Urinary bladder (tissue), 3 donors: ENCODE measurements at regions not wholly inside any gene's neighbourhood (a gene's known extent, or its start where the extent isn't known, plus 50 kb on each side); places are given as distances from the start of the nearest gene placed in this dataset.
"Not testable (repeated sequence)": the region's sequence is repeated elsewhere in the genome, so short reads cannot be mapped to it uniquely, and the experiment has no call there.

ENCODE experiments used
- DNase-seq: peaks from one replicate; pipeline ENCODE4 v3.0.0-alpha.2; 2015; ENCODE audit errors: extremely low spot score
- H3K27ac ChIP-seq: one replicate; pipeline ENCODE4 v1.5.1; 2013; ENCODE audit warnings: low read depth, mild to moderate bottlenecking, moderate library complexity
- H3K36me3 ChIP-seq: one replicate; pipeline ENCODE4 v1.6.1; 2013; ENCODE audit warnings: mild to moderate bottlenecking, moderate library complexity; ENCODE audit not compliant: insufficient read depth
- H3K4me1 ChIP-seq: one replicate; pipeline ENCODE4 v1.6.1; 2013; ENCODE audit warnings: mild to moderate bottlenecking, moderate library complexity; ENCODE audit not compliant: insufficient read depth
- H3K4me3 ChIP-seq: one replicate; pipeline ENCODE4 v1.5.1; 2013; ENCODE audit warnings: low read depth, low read length
- WGBS: extraction: QIAGEN DNeasy Blood & Tissue Kit; methylation state at CpG from one replicate; pipeline ENCODE4 v1.1.7; 2013; 5-methylcytosine and 5-hydroxymethylcytosine counted together
- donor health status: healthy with polysubstance abuse.
- donor health status: healthy.

DNA sequence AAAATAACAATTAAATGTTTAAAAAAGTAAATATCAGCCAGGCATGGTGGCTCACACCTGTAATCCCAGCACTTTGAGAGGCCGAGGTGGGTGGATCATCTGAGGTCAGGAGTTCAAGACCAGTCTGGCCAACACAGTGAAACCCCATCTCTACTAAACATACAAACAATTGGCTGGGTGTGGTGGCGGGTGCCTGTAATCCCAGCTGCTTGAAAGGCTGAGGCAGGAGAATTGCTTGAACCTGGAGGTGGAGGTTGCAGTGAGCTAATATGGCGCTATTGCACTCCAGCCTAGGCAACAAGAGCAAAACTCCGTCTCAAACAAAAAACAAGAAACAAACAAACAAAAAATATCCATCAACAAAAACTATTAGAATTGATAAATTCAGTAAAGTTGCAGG, 77.5 kb downstream of the SNX5 start:
- not testable (repeated sequence) for H3K36me3 ChIP-seq, H3K4me1 ChIP-seq
- WGBS = 93% methylated on average over 4 of the region's 4 CpGs

DNA sequence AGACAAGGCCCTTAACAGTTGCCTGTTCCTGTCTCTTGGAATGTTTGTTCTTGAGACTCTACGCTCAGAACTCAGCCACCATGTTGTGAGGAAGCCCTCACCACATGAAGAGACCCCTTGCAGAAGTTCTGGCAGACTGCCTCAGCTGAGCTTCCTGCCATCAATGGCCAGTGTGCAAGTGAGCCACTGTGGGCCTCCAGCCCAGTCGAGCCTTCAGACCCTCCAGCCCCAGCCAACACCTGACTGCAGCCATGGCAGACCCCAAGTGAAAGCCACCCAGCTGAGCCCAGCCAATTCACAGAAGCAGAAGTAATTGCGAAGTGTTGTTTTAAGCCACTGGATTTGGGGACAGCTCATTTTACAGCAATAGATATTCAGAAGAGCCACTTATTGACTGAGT, 78.3 kb downstream of the SNX5 start:
- no peaks in the 10 kb centered on the region for H3K4me1 ChIP-seq
- H3K4me3 ChIP-seq = no peak overlapping the region
- DNase-seq = no peak
- no peaks in the 10 kb centered on the region for H3K36me3 ChIP-seq
- WGBS = 93% methylated on average over 3 of the region's 3 CpGs
- no peak overlapping the region for H3K27ac ChIP-seq

More for the DNA sequence above, 77.5 kb downstream of the SNX5 start:
- DNase-seq, H3K27ac ChIP-seq, H3K4me3 ChIP-seq: not testable (repeated sequence)

DNA sequence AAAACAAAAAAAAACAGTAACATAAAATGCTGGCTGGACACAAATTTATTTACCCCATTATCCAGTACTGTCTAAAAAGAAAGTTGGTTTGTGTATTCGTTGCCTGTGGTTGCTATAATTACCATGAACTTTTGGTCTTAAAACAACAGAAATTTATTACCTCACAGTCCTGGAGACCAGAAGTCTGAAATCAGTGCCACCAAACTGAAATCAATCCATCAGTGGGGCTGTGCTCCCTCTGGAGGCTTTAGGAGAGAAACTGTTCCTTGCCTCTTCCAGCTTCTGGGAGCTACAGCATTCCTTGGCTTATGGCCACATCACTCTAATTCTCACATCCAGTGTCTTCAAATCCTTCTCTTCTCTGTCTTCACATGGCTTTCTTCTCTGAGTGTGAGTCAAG, 79.4 kb downstream of the SNX5 start:
- H3K4me3 ChIP-seq = no peak overlapping the region
- WGBS = 72% methylated on average over 1 of the region's 1 CpG
- no peaks in the 10 kb centered on the region for H3K4me1 ChIP-seq
- H3K27ac ChIP-seq = no peak overlapping the region
- no peak for DNase-seq
- no peaks in the 10 kb centered on the region for H3K36me3 ChIP-seq

DNA sequence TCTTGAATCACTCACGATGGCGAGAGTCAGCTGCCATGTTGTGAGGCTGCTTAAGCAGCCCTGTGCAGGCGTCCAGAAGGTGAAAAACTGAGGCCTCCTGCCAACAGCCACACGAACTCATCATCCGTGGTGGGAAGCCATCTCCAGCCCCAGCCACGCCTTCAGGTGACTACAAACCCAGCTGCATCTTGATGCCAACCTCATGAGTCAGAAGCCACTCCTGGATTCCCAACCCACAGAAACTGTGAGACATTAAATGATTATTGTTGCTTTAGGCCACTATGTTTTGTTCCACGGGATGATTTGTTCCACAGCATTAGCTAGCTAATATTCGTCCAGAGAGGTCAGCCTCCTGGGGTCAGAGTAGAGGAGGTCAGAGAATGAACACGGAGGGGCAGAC, 80.5 kb downstream of the SNX5 start:
- Histone ChIP-seq H3K36me3 (no peaks in the 10 kb centered on the region), H3K4me1 (no peaks in the 10 kb centered on the region), H3K27ac (no peak overlapping the region), H3K4me3 (no peak overlapping the region)
- DNase-seq = no peak
- 69% methylated on average over 9 of the region's 9 CpGs for WGBS

DNA sequence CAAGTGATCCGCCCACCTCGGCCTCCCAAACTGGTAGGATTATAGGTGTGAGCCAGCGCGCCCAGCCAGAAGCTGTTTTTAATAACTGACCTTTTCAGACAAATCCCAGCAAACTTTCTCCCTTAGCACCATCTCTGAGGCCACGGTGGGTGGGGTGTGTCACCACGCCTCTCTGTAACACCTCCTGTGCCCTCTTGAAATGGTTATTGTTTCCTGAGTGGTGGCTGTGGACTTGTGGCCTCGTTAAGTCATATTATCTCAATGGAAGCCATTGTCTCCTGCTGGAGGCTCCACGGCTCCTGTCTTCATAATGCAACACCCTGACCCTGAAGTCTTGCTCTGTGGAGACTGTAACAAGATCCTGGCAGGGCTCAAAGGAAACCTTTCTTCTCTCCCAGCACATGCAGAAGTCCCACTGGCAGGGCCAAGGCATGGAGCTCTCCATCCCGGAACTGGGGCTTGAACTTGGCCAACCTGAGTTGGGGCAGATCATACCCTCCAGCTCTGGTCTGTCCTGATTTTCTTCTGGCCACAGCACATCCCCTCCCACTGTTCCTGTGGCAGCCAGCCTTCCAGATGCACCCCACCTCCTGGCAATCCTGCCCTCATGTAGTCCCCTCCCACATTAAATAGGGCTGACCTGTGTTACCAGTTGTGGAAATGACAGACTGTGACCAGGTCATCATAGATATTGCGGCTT, 81.1 kb downstream of the SNX5 start:
- Histone ChIP-seq H3K36me3 (no peaks in the 10 kb centered on the region), H3K4me1 (no peaks in the 10 kb centered on the region), H3K27ac (no peak overlapping the region), H3K4me3 (no peak overlapping the region)
- DNase-seq = no peak
- 90% methylated on average over 10 of the region's 10 CpGs for WGBS

DNA sequence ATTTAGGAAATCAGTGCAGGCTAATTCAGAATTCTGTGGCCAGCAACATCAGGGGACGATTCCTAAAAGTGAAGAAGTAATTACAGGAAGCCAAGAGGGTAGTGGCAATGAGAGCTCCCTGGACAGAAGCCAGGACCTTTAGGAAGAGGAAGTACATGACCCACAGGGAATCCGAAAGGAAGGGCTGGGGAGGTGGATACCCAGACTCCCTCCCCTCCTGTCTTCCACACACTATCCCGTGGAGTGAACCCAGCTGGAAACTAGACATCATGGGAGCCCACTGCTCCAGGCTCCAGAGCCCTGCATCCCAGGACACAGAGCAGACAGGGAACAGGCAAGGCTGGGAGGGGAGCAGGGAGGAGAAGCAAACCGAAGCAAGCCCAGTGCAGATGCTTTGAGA, 83.0 kb downstream of the SNX5 start:
- 34% methylated on average over 4 of the region's 4 CpGs for WGBS
- Histone ChIP-seq H3K27ac (no peak overlapping the region), H3K36me3 (no peaks in the 10 kb centered on the region), H3K4me1 (no peaks in the 10 kb centered on the region), H3K4me3 (no peak overlapping the region)
- DNase-seq = no peak

DNA sequence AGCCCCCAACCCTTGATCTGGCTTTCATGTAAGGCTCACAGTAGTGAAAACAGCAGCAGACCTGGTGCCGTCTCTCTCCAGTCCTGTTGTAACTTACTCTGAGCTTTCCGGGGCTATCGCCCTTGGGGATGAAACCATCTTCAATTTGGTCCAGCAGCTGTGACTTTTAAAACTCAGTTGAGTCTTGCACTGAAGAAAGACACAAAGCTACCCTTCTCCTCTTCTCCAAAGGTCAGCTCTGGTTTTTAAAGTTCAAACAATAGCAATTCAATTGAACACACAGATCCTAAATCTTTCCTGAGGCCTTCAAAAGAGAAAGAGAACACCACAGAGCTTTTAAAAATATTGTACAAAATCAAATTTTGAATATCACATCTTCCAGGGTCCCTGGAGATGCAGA, 83.5 kb downstream of the SNX5 start:
- 80% methylated on average over 3 of the region's 3 CpGs for WGBS
- no peak for DNase-seq
- H3K27ac ChIP-seq = no peak overlapping the region

DNA sequence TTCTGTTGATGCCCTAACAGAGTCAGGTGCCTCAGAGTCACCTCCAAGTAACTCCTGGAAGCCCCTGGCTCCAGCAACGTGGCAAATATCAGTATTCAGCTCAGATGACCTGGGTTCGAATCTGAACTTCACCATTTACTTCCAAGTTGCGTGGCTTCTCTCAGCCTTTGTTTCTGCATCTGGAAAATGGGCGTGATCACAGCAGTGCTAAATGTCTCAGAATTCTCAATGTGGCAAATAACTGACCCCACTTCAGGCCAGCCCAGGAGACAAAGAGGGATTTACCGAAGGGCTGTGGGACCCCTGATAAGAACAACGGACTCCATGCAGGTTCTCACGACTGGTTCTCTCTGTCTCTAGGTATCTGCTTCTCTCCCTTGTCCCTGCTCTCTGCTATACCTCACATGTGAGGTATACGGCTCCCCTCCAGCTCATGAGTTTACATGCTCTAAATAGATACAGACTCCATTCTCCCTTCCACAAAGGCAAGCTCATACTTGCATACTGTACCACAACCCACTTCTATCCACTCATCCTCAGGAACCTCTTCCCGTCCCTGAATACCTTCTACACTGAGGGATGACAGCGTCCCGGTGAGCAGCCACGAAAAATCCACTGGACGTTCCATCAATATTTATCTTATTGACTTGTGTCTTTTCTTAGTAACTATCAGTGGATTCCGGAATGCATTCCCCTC, 84.1 kb downstream of the SNX5 start:
- H3K4me1 ChIP-seq = no peaks in the 10 kb centered on the region
- 91% methylated on average over 14 of the region's 14 CpGs for WGBS
- DNase-seq = no peak
- H3K4me3 ChIP-seq = no peak overlapping the region
- no peak overlapping the region for H3K27ac ChIP-seq
- no peaks in the 10 kb centered on the region for H3K36me3 ChIP-seq

More for the DNA sequence above, 83.5 kb downstream of the SNX5 start:
- Histone ChIP-seq H3K4me1 (no peaks in the 10 kb centered on the region), H3K36me3 (no peaks in the 10 kb centered on the region), H3K4me3 (no peak overlapping the region)

DNA sequence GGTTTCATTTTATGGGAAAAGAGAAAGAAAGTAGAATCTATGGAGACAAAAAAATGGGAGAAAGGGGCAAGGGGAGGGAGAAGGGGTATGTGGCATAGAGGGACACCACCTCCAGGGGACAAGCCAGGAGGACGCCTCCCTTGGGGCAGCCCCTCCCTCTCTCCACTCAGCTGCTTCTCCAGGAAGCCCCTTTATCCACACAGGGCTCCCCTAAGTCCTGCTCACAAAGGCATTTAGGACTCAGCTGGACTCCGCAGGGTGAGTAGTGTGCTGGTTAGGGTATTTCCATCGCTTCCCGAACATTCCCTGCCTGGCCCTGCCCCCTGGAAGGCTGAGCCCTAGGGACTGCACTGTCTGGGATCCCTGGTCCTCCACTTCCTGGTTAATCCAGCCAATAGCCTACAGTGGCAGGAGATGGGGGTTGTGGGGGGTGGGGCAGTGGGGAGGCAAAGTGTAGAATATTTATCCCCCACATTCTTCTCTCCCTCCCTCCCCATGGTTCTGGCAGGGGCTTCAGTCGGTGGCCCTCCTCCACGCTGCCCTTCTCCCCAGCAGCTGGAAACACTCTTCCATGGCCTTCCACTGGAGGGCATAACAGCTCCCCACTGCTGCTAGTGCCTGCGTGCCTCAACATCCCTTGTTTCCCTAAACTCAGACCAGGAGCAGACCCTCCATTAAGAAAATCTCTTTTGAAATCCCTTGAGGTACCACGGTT, 84.8 kb downstream of the SNX5 start:
- H3K27ac ChIP-seq = no peak overlapping the region
- no peak overlapping the region for H3K4me3 ChIP-seq
- no peaks in the 10 kb centered on the region for H3K36me3 ChIP-seq
- no peaks in the 10 kb centered on the region for H3K4me1 ChIP-seq
- DNase-seq = no peak
- WGBS = 73% methylated on average over 8 of the region's 8 CpGs

DNA sequence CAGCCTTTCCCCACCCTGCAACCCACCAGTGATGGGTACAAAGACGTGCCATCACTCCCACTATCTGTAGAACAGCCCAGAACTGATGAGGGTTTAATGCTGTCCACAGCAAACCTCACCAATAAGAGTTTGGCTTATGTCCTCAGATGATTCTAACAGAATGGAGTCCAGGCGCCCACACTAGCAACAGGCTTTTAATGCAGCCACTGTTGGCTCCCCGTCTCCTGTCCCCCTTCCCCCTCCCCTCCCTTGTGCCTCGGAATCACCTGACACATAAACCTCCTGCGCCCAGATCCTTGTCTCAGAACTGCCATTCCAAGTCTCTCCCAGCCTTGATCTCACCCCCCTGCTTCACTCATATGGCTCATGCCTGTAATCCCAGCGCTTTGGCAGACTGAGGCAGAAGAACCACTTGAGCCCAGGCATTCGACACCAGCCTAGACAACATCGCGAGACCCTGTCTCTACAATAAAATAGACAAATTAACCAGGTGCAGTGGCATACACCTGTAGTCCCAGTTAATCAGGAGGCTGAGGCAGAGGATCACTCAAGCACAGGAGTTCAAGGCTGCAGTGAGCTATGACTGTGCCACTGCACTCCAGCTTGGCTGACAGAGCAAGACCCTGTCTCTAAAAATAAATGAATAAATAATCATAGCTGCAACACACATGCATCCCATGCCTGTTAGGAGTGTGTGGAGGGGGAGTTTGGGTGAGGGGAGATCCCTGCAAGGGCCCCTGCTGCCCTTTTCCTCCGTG, 85.6 kb downstream of the SNX5 start:
- WGBS = 64% methylated on average over 10 of the region's 10 CpGs
- Histone ChIP-seq H3K4me3 (no peak overlapping the region), H3K36me3 (no peaks in the 10 kb centered on the region), H3K27ac (no peak overlapping the region), H3K4me1 (no peaks in the 10 kb centered on the region)
- DNase-seq = no peak

DNA sequence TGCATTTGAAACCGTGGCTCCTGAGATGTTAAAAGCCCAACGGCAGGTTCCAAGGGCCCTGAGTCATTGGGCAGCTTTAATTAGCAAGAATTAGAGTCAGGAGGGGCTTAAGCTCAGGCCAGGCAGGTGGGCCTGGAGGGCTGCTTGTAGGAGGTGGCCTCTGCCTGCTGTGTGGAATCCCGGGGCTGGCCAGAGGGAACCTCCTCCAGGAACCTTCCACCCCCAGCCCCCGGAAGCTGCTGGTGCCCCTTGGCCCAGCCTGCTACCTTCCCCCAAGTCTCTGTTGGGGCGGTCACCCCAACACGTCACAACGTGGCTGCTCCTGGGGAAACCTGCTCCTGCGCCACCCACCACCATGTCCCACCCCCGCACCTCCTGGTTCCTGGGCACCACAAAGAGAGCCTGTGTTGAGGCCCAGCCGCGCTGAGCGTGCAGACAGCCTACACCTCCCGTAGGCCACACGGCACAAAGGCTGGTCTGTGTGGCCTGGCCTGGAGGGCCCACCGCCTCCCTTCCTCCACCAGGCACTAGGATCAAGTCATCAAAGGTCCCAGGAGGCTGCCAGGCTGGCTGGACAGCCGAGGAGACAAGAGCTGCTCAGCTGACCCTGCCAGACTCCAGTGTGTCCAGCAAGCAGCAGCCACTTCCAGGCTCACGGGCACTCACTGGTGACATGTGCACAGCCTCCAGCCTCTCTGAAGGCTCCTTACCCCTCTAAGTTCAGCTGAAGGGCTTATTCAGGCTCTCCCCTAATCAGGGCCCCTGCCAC, 86.3 kb downstream of the SNX5 start:
- no peak overlapping the region for H3K4me3 ChIP-seq
- H3K27ac ChIP-seq = no peak overlapping the region
- DNase-seq = no peak
- H3K36me3 ChIP-seq = no peaks in the 10 kb centered on the region
- WGBS = 83% methylated on average over 17 of the region's 17 CpGs
- no peaks in the 10 kb centered on the region for H3K4me1 ChIP-seq

DNA sequence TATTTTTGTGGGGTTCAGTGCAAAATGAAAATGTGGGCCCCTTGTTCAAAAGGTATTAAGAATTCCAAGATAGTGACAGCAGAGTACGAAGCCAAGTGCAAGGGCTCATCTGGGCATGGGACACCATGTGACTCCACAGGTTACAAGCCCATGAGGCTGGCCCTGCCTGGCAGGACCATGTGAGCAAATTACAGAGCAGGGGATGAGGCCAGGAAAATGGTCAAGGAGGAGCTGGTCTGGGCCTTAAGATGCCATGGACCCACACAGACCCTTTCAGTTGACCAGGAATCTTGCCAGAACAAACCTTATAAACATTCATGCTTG, 86.9 kb downstream of the SNX5 start:
- WGBS = 97% methylated on average over 1 of the region's 1 CpG
- Histone ChIP-seq H3K36me3 (no peaks in the 10 kb centered on the region), H3K4me1 (no peaks in the 10 kb centered on the region), H3K4me3 (no peak overlapping the region), H3K27ac (no peak overlapping the region)
- DNase-seq = no peak

DNA sequence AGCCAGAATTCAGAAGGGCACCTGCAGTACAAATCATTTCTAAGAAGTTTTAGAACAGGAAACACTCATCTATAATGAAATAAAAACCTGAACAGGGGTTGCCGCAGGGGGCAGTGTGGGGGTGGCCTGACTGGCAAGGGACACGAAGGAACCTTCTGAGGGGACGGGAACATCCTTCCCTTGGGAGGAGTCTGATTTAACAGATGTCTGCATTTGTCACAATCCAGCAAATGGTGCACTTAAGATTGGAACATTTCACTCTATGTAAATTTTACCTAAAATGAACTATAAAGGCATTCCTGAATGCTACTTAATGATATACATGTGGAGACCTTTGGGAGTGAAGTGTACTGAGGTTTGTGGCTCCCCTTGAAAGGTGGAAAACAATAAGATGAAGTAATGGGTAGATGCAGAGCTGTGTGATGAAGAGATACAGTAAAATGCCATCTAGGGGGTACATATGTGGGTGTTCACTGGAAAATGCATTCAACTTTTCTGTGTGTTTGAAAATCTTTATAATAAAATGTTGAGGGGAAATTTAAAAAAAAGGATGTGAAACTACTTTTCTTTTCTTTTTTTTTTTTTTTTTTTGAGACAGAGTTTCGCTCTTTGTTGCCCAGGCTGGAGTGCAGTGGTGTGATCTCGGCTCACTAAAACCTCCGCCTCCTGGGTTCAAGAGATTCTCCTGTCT, 89.5 kb downstream of the SNX5 start:
- no peak overlapping the region for H3K4me3 ChIP-seq
- 76% methylated on average over 6 of the region's 6 CpGs for WGBS
- H3K36me3 ChIP-seq = no peaks in the 10 kb centered on the region
- DNase-seq = no peak
- no peaks in the 10 kb centered on the region for H3K4me1 ChIP-seq
- H3K27ac ChIP-seq = no peak overlapping the region
